A673 (cell line): ENCODE measurements at regions not wholly inside any gene's neighbourhood (a gene's known extent, or its start where the extent isn't known, plus 50 kb on each side); places are given as distances from the start of the nearest gene placed in this dataset.

ENCODE experiments used
- BruUV-seq: library from RNA; stranded (reverse); fragments of 400-500 nt; replicated peaks from 2 replicates; lab custom pipeline; 2021; lab: Mats Ljungman, UMichigan
- CTCF ChIA-PET: fragments of 300-600 bp; sonication (Branson Sonifier 250); formaldehyde crosslinking; loops from one replicate; lab custom pipeline; 2022; ENCODE audit warnings: antibody characterized with exemption; lab: Charles Lee
- POLR2A ChIA-PET: fragments of 300-600 bp; sonication (Branson Sonifier 250); formaldehyde crosslinking; loops from one replicate; lab custom pipeline; 2022; ENCODE audit warnings: antibody characterized with exemption; ENCODE audit not compliant: low non-redundant PET; lab: Charles Lee
- DNase-seq: peaks from one replicate; pipeline ENCODE4 v3.0.0-alpha.2; 2015; ENCODE audit warnings: low spot score
- H3K27ac ChIP-seq: fragments of 200-600 bp; sonication (generic); 2 replicates; pipeline ENCODE4 v1.5.1; 2016; ENCODE audit warnings: mixed run types, low read depth, mild to moderate bottlenecking, mixed read lengths, antibody characterized with exemption, low read length; ENCODE audit not compliant: poor library complexity, severe bottlenecking
- H3K27me3 ChIP-seq: fragments of 200-600 bp; sonication (generic); replicated peaks from 2 replicates; pipeline ENCODE4 v1.6.1; 2017; ENCODE audit warnings: mixed run types, low read depth, mild to moderate bottlenecking, mixed read lengths, antibody characterized with exemption, low read length; ENCODE audit not compliant: insufficient read depth, poor library complexity
- H3K36me3 ChIP-seq: fragments of 200-600 bp; sonication (generic); 2 replicates; pipeline ENCODE4 v1.6.1; 2016; ENCODE audit warnings: mixed run types, mild to moderate bottlenecking, mixed read lengths, antibody characterized with exemption, low read length; ENCODE audit not compliant: insufficient read depth, poor library complexity, severe bottlenecking
- H3K4me1 ChIP-seq: fragments of 200-600 bp; sonication (generic); 2 replicates; pipeline ENCODE4 v1.6.1; 2017; ENCODE audit warnings: mixed run types, mild to moderate bottlenecking, mixed read lengths, antibody characterized with exemption, low read length; ENCODE audit not compliant: insufficient read depth, poor library complexity, severe bottlenecking
- H3K4me3 ChIP-seq: fragments of 200-600 bp; sonication (generic); 2 replicates; pipeline ENCODE4 v1.5.1; 2016; ENCODE audit warnings: low read depth, mixed run types, mild to moderate bottlenecking, mixed read lengths, low read length; ENCODE audit not compliant: poor library complexity, severe bottlenecking
- H3K9me3 ChIP-seq: fragments of 200-600 bp; sonication (generic); 2 replicates; pipeline ENCODE4 v1.6.1; 2016; ENCODE audit warnings: mixed run types, low read depth, mild to moderate bottlenecking, mixed read lengths, antibody characterized with exemption, low read length; ENCODE audit not compliant: poor library complexity, severe bottlenecking
- EZH2 ChIP-seq: fragments of 200-600 bp; sonication (generic); IDR thresholded peaks from 2 replicates; pipeline ENCODE4 v1.6.1; 2017; ENCODE audit warnings: borderline replicate concordance, low read depth, mild to moderate bottlenecking, mixed read lengths, antibody characterized with exemption, low read length; ENCODE audit not compliant: poor library complexity, severe bottlenecking
- intact Hi-C: fragments of 100-400 bp; cut with micrococcal nuclease; formaldehyde crosslinking; loops from one replicate; pipeline ENCODE4 v1.10.0; 2022; ENCODE audit not compliant: unreplicated experiment
- TF ChIP-seq, protein P1 (sequence below): fragments of 300-800, 200-600 bp; sonication (generic); conservative IDR thresholded peaks from 2 replicates; pipeline ENCODE4 v1.5.1; 2017; ENCODE audit warnings: low read depth, mild to moderate bottlenecking, antibody characterized with exemption, low read length, moderate library complexity, mixed read lengths

DNA sequence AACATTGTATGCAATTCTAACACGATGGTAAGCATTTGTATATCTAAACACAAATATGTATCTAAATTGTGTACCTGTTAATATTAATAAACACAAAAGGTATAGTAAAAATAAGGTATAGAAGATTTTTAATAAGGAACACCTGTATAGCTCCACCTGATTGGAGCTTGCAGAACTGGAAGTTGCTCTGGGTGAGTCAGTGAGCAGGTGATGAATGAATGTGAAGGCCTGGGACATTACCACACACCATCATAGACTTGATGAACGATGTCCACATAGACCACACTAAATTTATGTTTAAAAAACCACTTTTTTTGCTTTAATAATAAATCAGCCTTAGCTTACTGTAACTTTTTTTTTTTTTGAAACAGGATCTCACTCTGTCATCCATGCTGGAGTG lies 97.6 kb upstream of the CLMP start:
- intact Hi-C loops: no loop called here
- Histone ChIP-seq H3K27me3 (no peaks in the 10 kb centered on the region), H3K36me3 (no peaks in the 10 kb centered on the region), H3K27ac (no peak overlapping the region), H3K4me1 (no peaks in the 10 kb centered on the region), H3K9me3 (no peaks in the 10 kb centered on the region), H3K4me3 (no peak overlapping the region)
- no peak for TF ChIP-seq EZH2
- TF ChIP-seq, protein P1, sequence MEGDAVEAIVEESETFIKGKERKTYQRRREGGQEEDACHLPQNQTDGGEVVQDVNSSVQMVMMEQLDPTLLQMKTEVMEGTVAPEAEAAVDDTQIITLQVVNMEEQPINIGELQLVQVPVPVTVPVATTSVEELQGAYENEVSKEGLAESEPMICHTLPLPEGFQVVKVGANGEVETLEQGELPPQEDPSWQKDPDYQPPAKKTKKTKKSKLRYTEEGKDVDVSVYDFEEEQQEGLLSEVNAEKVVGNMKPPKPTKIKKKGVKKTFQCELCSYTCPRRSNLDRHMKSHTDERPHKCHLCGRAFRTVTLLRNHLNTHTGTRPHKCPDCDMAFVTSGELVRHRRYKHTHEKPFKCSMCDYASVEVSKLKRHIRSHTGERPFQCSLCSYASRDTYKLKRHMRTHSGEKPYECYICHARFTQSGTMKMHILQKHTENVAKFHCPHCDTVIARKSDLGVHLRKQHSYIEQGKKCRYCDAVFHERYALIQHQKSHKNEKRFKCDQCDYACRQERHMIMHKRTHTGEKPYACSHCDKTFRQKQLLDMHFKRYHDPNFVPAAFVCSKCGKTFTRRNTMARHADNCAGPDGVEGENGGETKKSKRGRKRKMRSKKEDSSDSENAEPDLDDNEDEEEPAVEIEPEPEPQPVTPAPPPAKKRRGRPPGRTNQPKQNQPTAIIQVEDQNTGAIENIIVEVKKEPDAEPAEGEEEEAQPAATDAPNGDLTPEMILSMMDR: no peak
- DNase-seq: no peak
- POLR2A ChIA-PET: interaction anchor here (0.7 kb wide), 1 partner anchor 690 kb away, joined by 4 read pairs; no protein-coding TSS in a partner anchor
- BruUV-seq: no TSS peak
- CTCF ChIA-PET: no interaction called here

DNA sequence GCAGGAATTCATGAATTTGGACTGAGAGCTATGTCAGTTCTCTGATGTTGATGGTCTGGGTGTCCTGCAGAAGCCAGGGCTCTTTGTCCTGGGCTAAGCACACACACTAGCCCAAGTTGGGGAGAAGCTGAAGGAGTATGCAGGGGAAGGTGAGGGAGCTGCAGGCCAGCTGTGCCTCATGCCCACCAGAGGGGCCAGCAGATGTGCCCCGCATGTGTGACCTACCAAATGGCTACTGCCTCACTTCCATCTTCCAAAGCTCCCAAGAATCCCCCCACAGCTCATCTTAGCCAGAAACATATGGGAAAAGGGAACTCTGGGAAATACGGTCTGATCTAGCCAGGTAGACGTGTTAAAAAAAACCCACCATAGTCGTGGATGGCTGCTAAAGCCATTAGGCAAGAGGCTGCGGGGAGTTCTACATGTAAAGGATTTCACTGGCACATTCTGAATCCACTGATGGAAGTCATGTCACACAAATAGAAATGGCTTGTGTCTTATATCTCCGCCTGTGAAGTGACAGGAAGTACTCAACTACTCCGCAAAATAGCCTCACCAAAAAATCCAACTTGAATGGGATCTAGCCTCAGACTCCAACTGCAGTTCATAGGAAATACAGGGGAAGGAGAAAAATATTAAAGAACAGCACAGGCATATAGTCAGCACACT lies 96.3 kb upstream of the CLMP start:
- no TSS peak for BruUV-seq
- TF ChIP-seq, protein P1: no peak
- TF ChIP-seq EZH2: no peak
- no peak overlapping the region for H3K27ac ChIP-seq
- no peaks in the 10 kb centered on the region for H3K9me3 ChIP-seq
- H3K27me3 ChIP-seq: no peaks in the 10 kb centered on the region
- no peaks in the 10 kb centered on the region for H3K36me3 ChIP-seq
- intact Hi-C loops: no loop called here
- DNase-seq: no peak
- POLR2A ChIA-PET: no interaction called here
- CTCF ChIA-PET: no interaction called here
- no peak overlapping the region for H3K4me3 ChIP-seq
- peaks cover 7% of the 10 kb centered on the region for H3K4me1 ChIP-seq

DNA sequence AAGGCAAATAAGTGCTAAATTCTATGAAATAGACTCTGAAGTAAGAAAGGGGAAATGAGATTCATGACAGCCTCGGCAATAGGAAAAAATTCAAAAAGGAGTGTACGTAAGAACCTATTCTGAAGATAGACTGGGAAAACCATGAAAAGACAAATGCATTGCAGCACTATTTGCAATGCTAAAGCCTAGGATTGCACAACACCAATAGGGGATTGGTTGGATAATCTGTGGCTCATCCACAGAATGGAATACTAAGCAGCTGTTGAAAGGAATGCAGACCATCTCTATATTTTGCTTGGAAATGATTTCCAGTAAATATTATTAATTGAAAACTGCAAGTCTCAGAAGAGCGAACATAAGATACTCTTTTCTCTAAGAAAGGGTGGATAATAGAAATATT lies 91.7 kb upstream of the CLMP start:
- H3K4me1 ChIP-seq: peaks cover 37% of the 10 kb centered on the region
- H3K27ac ChIP-seq: no peak overlapping the region
- intact Hi-C loops: no loop called here
- H3K4me3 ChIP-seq: no peak overlapping the region
- no peaks in the 10 kb centered on the region for H3K9me3 ChIP-seq
- BruUV-seq: no TSS peak
- H3K36me3 ChIP-seq: no peaks in the 10 kb centered on the region
- no peaks in the 10 kb centered on the region for H3K27me3 ChIP-seq
- TF ChIP-seq, protein P1: no peak
- TF ChIP-seq EZH2: no peak
- ChIA-PET CTCF (no interaction called here), POLR2A (no interaction called here)
- peak; percentile 54 for DNase-seq
